ENCODE measurements at regions not wholly inside any gene's neighbourhood (a gene's known extent, or its start where the extent isn't known, plus 50 kb on each side); places are given as distances from the start of the nearest gene placed in this dataset.
A peak's percentile ranks its signal among the peaks of the same experiment; 100 is the strongest.
"Not testable (repeated sequence)": the region's sequence is repeated elsewhere in the genome, so short reads cannot be mapped to it uniquely, and the experiment has no call there.

DNA sequence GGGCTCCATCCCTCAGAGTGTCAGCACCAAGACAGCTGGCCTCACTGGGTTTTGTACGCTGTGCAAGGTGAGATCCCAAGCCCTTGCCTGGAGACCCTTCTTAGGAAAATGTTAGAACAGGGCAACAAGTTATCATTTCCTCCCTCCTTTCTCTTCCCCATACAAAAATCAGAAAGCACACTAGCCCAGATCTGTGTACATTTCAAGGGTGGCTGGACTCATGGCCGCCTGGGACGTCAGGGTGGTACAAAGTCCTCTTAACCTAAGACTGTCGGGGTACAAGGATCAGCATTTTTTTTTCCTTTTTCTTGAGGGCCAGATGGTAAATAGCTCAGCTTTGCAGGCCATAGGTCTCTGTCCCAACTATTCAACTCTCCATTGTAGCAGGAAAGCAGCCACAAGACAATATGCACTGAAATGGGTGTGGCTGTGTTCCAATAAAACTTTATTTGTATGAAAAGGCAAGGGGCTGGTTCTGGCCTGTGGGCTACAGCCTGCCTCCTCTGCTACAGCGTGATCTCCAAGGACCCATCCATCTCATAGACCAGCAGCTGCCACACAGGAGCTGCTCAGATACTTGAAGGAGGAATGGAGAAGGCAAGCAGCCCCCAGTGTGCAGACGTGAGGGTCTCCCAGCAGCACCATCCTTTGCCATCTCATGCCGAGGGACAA, 68.7 kb downstream of the ART5 start:
- H3K36me3 ChIP-seq (replicated peaks in 1 of 2; ENCODE audit: control insufficient read depth in 1 of 2, insufficient read depth in 2 of 2, low read length in 2 of 2); H4K20me1 ChIP-seq (ENCODE audit: insufficient read depth, low read length); H3K79me2 ChIP-seq (ENCODE audit: insufficient read depth, low read length); in situ Hi-C loops (cut with HindIII; ENCODE audit: extremely low pct_ligation_motif_present, low pct_unique_long_range_greater_than_20kb); BruUV-seq (replicated peaks); ATAC-seq; H3K27ac ChIP-seq (ENCODE audit: extremely low read length, insufficient read depth, low read length); H3K4me3 ChIP-seq (replicated peaks in 1 of 3; ENCODE audit: insufficient read depth in 1 of 3, low read depth in 2 of 3, low read length in 3 of 3); FAIRE-seq; intact Hi-C loops (cut with micrococcal nuclease; ENCODE audit: unreplicated experiment); H2AFZ ChIP-seq (ENCODE audit: low read length); CTCF ChIA-PET (ENCODE audit: low intra/inter-chr PET ratio, low total read pairs); H3K4me1 ChIP-seq (ENCODE audit: insufficient read depth, low read length); DNase-seq (ENCODE audit: low spot score); H3K27me3 ChIP-seq (ENCODE audit: control insufficient read depth in 1 of 2, insufficient read depth in 2 of 2, low read length in 2 of 2); POLR2A ChIA-PET; H3K9me3 ChIP-seq (ENCODE audit: low read length); H3K4me2 ChIP-seq (ENCODE audit: low read depth, low read length); H3K9ac ChIP-seq (ENCODE audit: insufficient read depth, low read depth, low read length); TF ChIP-seq ZBTB40 (IDR thresholded peaks at IDR 0.05): not testable (repeated sequence)
- WGBS (ENCODE audit: low lambda C conversion rate): 12% methylated on average over 5 of the region's 7 CpGs
- peak; percentile 96 for TF ChIP-seq ZBTB40 (CRISPR knock-in tag; IDR thresholded peaks at IDR 0.05)

DNA sequence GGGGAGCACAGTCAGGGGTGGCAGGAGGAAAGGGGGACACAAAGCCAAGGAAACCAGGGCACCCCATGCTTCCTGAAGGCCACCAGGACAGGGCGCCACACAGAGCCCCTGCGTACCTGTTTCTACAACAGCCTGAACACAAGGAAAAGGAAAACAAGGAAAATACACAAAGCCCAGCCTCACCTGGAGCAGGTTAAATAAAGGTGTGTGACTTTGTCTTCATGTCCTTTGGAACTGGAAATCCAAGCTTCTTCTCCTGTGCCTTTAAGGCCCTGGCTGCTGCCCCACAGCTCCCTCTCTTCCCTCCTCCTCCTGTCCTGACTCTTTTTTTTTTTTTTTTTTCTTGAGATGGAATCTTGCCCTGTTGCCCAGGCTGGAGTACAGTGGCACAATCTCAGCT, 70.0 kb downstream of the ART5 start:
- intact Hi-C loops (cut with micrococcal nuclease; ENCODE audit: unreplicated experiment); H3K9me3 ChIP-seq (ENCODE audit: low read length); H2AFZ ChIP-seq (ENCODE audit: low read length); BruUV-seq (replicated peaks); H4K20me1 ChIP-seq (ENCODE audit: insufficient read depth, low read length); FAIRE-seq; in situ Hi-C loops (cut with HindIII; ENCODE audit: extremely low pct_ligation_motif_present, low pct_unique_long_range_greater_than_20kb); H3K79me2 ChIP-seq (ENCODE audit: insufficient read depth, low read length); H3K27me3 ChIP-seq (ENCODE audit: control insufficient read depth in 1 of 2, insufficient read depth in 2 of 2, low read length in 2 of 2); H3K36me3 ChIP-seq (replicated peaks in 1 of 2; ENCODE audit: control insufficient read depth in 1 of 2, insufficient read depth in 2 of 2, low read length in 2 of 2); CTCF ChIA-PET (ENCODE audit: low intra/inter-chr PET ratio, low total read pairs); H3K4me2 ChIP-seq (ENCODE audit: low read depth, low read length); H3K9ac ChIP-seq (ENCODE audit: insufficient read depth, low read depth, low read length); ATAC-seq; H3K4me3 ChIP-seq (replicated peaks in 1 of 3; ENCODE audit: insufficient read depth in 1 of 3, low read depth in 2 of 3, low read length in 3 of 3); DNase-seq (ENCODE audit: low spot score); H3K4me1 ChIP-seq (ENCODE audit: insufficient read depth, low read length); POLR2A ChIA-PET; H3K27ac ChIP-seq (ENCODE audit: extremely low read length, insufficient read depth, low read length): not testable (repeated sequence)
- 30% methylated on average over 2 of the region's 2 CpGs for WGBS (ENCODE audit: low lambda C conversion rate)

DNA sequence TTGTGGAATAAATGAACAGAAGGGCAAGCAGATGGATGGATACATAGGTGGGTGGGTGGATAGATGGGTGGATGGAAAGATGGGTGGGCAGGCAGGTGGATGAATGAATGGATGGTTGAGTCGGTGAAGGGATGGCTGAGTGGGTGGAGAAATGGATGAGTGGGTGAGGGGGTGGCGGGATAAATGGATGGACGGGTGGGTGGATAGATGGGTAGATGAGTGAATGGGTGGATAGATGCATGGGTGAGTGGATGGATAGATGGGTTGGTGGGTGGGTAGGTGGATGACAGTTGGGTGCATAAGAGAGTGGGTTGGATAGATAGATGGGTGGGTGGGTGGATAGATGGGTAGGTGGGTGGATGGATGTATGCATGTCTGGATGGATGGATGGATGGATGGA, 76.0 kb downstream of the ART5 start:
- in situ Hi-C loops (cut with HindIII; ENCODE audit: extremely low pct_ligation_motif_present, low pct_unique_long_range_greater_than_20kb); intact Hi-C loops (cut with micrococcal nuclease; ENCODE audit: unreplicated experiment); H3K27ac ChIP-seq (ENCODE audit: extremely low read length, insufficient read depth, low read length); FAIRE-seq; DNase-seq (ENCODE audit: low spot score); POLR2A ChIA-PET; H3K4me3 ChIP-seq (replicated peaks in 1 of 3; ENCODE audit: insufficient read depth in 1 of 3, low read depth in 2 of 3, low read length in 3 of 3); H3K36me3 ChIP-seq (replicated peaks in 1 of 2; ENCODE audit: control insufficient read depth in 1 of 2, insufficient read depth in 2 of 2, low read length in 2 of 2); H4K20me1 ChIP-seq (ENCODE audit: insufficient read depth, low read length); H3K79me2 ChIP-seq (ENCODE audit: insufficient read depth, low read length); H2AFZ ChIP-seq (ENCODE audit: low read length); H3K9me3 ChIP-seq (ENCODE audit: low read length); H3K27me3 ChIP-seq (ENCODE audit: control insufficient read depth in 1 of 2, insufficient read depth in 2 of 2, low read length in 2 of 2); H3K9ac ChIP-seq (ENCODE audit: insufficient read depth, low read depth, low read length); H3K4me1 ChIP-seq (ENCODE audit: insufficient read depth, low read length); ATAC-seq; H3K4me2 ChIP-seq (ENCODE audit: low read depth, low read length); BruUV-seq (replicated peaks); CTCF ChIA-PET (ENCODE audit: low intra/inter-chr PET ratio, low total read pairs): not testable (repeated sequence)
- WGBS (ENCODE audit: low lambda C conversion rate): 4% methylated on average over 3 of the region's 3 CpGs

Data from HepG2 (cell line).